ENCODE measurements at regions not wholly inside any gene's neighbourhood (a gene's known extent, or its start where the extent isn't known, plus 50 kb on each side); places are given as distances from the start of the nearest gene placed in this dataset.

GRCh38 chr2:100754951-100755350 is 65.0 kb upstream of the NPAS2 start:
- intact Hi-C loops (cut with DNase I): no loop called here

GRCh38 chr2:100755441-100755840 is 64.5 kb upstream of the NPAS2 start:
- Histone ChIP-seq H3K27ac (no peak overlapping the region), H3K4me1 (peaks cover 11% of the 10 kb centered on the region), H3K4me3 (no peak overlapping the region), H3K9me3 (no peaks in the 10 kb centered on the region), H3K36me3 (no peaks in the 10 kb centered on the region), H3K27me3 (no peaks in the 10 kb centered on the region)
- TF ChIP-seq CTCF (IDR thresholded peaks at IDR 0.05): no peak
- no peak for DNase-seq
- no peak for ATAC-seq
- intact Hi-C loops (cut with DNase I): no loop called here

More at GRCh38 chr2:100754951-100755350, 65.0 kb upstream of the NPAS2 start:
- Histone ChIP-seq H3K9me3 (no peaks in the 10 kb centered on the region), H3K27me3 (no peaks in the 10 kb centered on the region), H3K4me3 (no peak overlapping the region), H3K27ac (no peak overlapping the region), H3K36me3 (no peaks in the 10 kb centered on the region), H3K4me1 (peaks cover 11% of the 10 kb centered on the region)
- DNase-seq (no peak), ATAC-seq (no peak)
- TF ChIP-seq CTCF (IDR thresholded peaks at IDR 0.05): no peak

- Histone ChIP-seq H3K4me1 (peaks cover 11% of the 10 kb centered on the region), H3K27me3 (no peaks in the 10 kb centered on the region), H3K9me3 (no peaks in the 10 kb centered on the region), H3K36me3 (no peaks in the 10 kb centered on the region), H3K27ac (no peak overlapping the region), H3K4me3 (no peak overlapping the region)
- DNase-seq (no peak), ATAC-seq (no peak)
- intact Hi-C loops (cut with DNase I): no loop called here
- no peak for TF ChIP-seq CTCF (IDR thresholded peaks at IDR 0.05)
Measured at GRCh38 chr2:100756704-100757103, 63.2 kb upstream of the NPAS2 start.

GRCh38 chr2:100757621-100758394 is 62.1 kb upstream of the NPAS2 start:
- Histone ChIP-seq H3K27me3 (no peaks in the 10 kb centered on the region), H3K36me3 (no peaks in the 10 kb centered on the region), H3K4me1 (peaks cover 3% of the 10 kb centered on the region), H3K4me3 (no peak overlapping the region), H3K9me3 (no peaks in the 10 kb centered on the region), H3K27ac (no peak overlapping the region)
- ATAC-seq (no peak), DNase-seq (no peak)
- TF ChIP-seq CTCF (IDR thresholded peaks at IDR 0.05): no peak
- intact Hi-C loops (cut with DNase I): no loop called here

GRCh38 chr2:100759901-100760300 is 60.0 kb upstream of the NPAS2 start:
- Histone ChIP-seq H3K9me3 (no peaks in the 10 kb centered on the region), H3K4me3 (no peak overlapping the region), H3K36me3 (no peaks in the 10 kb centered on the region), H3K27ac (no peak overlapping the region), H3K27me3 (no peaks in the 10 kb centered on the region), H3K4me1 (no peaks in the 10 kb centered on the region)
- DNase-seq: no peak
- intact Hi-C loops (cut with DNase I): no loop called here
- TF ChIP-seq CTCF (IDR thresholded peaks at IDR 0.05): no peak
- no peak for ATAC-seq
